Peyer's patch (tissue), 4 donors: ENCODE measurements at regions not wholly inside any gene's neighbourhood (a gene's known extent, or its start where the extent isn't known, plus 50 kb on each side); places are given as distances from the start of the nearest gene placed in this dataset.

ENCODE experiments used
- POLR2A ChIP-seq, 2 donors: fragments of 450-650 bp; IDR thresholded peaks; one replicate each; pipeline ENCODE4 v1.5.1; 2017; ENCODE audit warnings: antibody characterized with exemption in 2 of 2, mild to moderate bottlenecking in 2 of 2, moderate library complexity in 2 of 2
- TF ChIP-seq, protein P1 (sequence below), 6 experiments: fragments of 450-650 bp in 4 of 6; fragments of 200-600 bp in 2 of 6; sonication (generic) in 1 of 6; IDR thresholded peaks; one replicate each; pipeline ENCODE4 v1.5.1; 2017 to 2019; ENCODE audit warnings: antibody characterized with exemption in 6 of 6, mild to moderate bottlenecking in 3 of 6, moderate library complexity in 1 of 6

DNA sequence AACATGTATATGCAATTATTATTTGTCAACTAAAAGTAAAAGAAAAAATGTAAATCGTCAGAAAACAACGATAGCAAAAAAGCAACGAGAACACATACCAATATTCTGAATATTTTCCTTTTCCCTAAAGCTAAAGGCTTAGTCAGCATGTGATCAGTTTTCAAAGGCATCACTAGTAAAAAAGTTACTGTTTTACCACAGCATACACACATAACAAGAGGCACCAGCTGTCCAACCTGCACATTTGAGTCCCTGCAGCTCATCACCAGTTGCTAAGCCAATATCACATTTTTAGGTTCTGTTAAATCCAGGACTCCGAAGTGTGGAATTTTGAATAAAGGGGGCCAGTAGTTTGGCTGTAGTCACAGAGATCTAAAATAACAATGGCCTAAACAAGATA is 203.8 kb downstream of the ADGRA3 start:
- TF ChIP-seq, protein P1, sequence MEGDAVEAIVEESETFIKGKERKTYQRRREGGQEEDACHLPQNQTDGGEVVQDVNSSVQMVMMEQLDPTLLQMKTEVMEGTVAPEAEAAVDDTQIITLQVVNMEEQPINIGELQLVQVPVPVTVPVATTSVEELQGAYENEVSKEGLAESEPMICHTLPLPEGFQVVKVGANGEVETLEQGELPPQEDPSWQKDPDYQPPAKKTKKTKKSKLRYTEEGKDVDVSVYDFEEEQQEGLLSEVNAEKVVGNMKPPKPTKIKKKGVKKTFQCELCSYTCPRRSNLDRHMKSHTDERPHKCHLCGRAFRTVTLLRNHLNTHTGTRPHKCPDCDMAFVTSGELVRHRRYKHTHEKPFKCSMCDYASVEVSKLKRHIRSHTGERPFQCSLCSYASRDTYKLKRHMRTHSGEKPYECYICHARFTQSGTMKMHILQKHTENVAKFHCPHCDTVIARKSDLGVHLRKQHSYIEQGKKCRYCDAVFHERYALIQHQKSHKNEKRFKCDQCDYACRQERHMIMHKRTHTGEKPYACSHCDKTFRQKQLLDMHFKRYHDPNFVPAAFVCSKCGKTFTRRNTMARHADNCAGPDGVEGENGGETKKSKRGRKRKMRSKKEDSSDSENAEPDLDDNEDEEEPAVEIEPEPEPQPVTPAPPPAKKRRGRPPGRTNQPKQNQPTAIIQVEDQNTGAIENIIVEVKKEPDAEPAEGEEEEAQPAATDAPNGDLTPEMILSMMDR (IDR thresholded peaks at IDR 0.05), result no peak
- no peak for TF ChIP-seq POLR2A (IDR thresholded peaks at IDR 0.05)
